HEK293 (cell line): ENCODE measurements at regions not wholly inside any gene's neighbourhood (a gene's known extent, or its start where the extent isn't known, plus 50 kb on each side); places are given as distances from the start of the nearest gene placed in this dataset.

Experiments
- CTCF ChIA-PET: fragments of 350-600 bp; formaldehyde crosslinking; extraction: SDS; loops from one replicate; lab custom pipeline; 2021; ENCODE audit warnings: antibody characterized with exemption; lab: Yijun Ruan, JAX
- POLR2A ChIA-PET: fragments of 300-600 bp; formaldehyde crosslinking; extraction: SDS; loops from one replicate; lab custom pipeline; 2020; ENCODE audit warnings: antibody characterized with exemption, inconsistent platforms; lab: Yijun Ruan, JAX
- H3K27ac ChIP-seq: fragments of 200-500 bp; sonication (Bioruptor generic); 2 replicates; pipeline ENCODE4 v1.5.1; 2014; ENCODE audit warnings: low read depth, low read length, control low read depth, inconsistent platforms; ENCODE audit errors: extremely low read depth
- H3K36me3 ChIP-seq, 2 experiments: fragments of 200-500 bp in 1 of 2; sonication (Bioruptor generic) in 1 of 2; 1 replicate in 1 of 2; 2 replicates in 1 of 2; pipeline ENCODE4 v1.5.1; 2014 to 2017; ENCODE audit warnings: inconsistent platforms in 2 of 2, low read length in 2 of 2; ENCODE audit not compliant: control insufficient read depth in 2 of 2, insufficient read depth in 1 of 2
- H3K4me1 ChIP-seq: fragments of 200-500 bp; sonication (Bioruptor generic); 2 replicates; pipeline ENCODE4 v1.5.1; 2014; ENCODE audit warnings: mild to moderate bottlenecking, low read length, inconsistent platforms; ENCODE audit not compliant: control insufficient read depth, insufficient read depth
- H3K4me3 ChIP-seq: 2 replicates; pipeline ENCODE4 v1.5.1; 2011; ENCODE audit warnings: low read depth, mild to moderate bottlenecking, control low read depth, low read length, moderate library complexity
- H3K9me3 ChIP-seq: fragments of 200-500 bp; sonication (Bioruptor generic); 2 replicates; pipeline ENCODE4 v1.5.1; 2014; ENCODE audit warnings: low read depth, low read length, inconsistent platforms; ENCODE audit not compliant: control insufficient read depth, insufficient read depth
- CTCF ChIP-seq: fragments of 450-650 bp; formaldehyde crosslinking; IDR thresholded peaks from 2 replicates; pipeline ENCODE4 v1.5.1; 2016; ENCODE audit warnings: missing biosample characterization, missing genetic modification characterization
- EGR2 ChIP-seq: fragments of 450-650 bp; formaldehyde crosslinking; IDR thresholded peaks from 2 replicates; pipeline ENCODE4 v1.5.1; 2016; ENCODE audit warnings: low read depth, missing biosample characterization, missing genetic modification characterization
- HIC1 ChIP-seq: fragments of 450-650 bp; formaldehyde crosslinking; IDR thresholded peaks from 2 replicates; pipeline ENCODE4 v1.5.1; 2016; ENCODE audit warnings: missing biosample characterization, missing genetic modification characterization
- KLF17 ChIP-seq: fragments of 450-650 bp; formaldehyde crosslinking; IDR thresholded peaks from 2 replicates; pipeline ENCODE4 v1.5.1; 2016; ENCODE audit warnings: missing biosample characterization, missing genetic modification characterization
- PATZ1 ChIP-seq: fragments of 450-650 bp; formaldehyde crosslinking; IDR thresholded peaks from 2 replicates; pipeline ENCODE4 v1.5.1; 2016; ENCODE audit warnings: missing biosample characterization, missing genetic modification characterization
- PRDM1 ChIP-seq: fragments of 450-650 bp; formaldehyde crosslinking; IDR thresholded peaks from 2 replicates; pipeline ENCODE4; 2016; ENCODE audit warnings: missing biosample characterization, missing genetic modification characterization
- SETDB1 ChIP-seq: IDR thresholded peaks from one replicate; pipeline ENCODE4 v1.6.1; 2017; ENCODE audit warnings: mild to moderate bottlenecking, low read length, moderate library complexity, mixed read lengths; ENCODE audit not compliant: insufficient read length
- ZBTB21 ChIP-seq: fragments of 450-650 bp; formaldehyde crosslinking; IDR thresholded peaks from 2 replicates; pipeline ENCODE4 v1.5.1; 2017; ENCODE audit warnings: missing biosample characterization, missing genetic modification characterization
- ZFHX2 ChIP-seq: fragments of 450-650 bp; formaldehyde crosslinking; conservative IDR thresholded peaks from 2 replicates; pipeline ENCODE4 v1.5.1; 2016; ENCODE audit warnings: missing biosample characterization, missing genetic modification characterization
- ZNF148 ChIP-seq: fragments of 450-650 bp; formaldehyde crosslinking; IDR thresholded peaks from 2 replicates; pipeline ENCODE4 v1.5.0; 2017; ENCODE audit warnings: missing biosample characterization, missing genetic modification characterization, borderline replicate concordance
- ZNF16 ChIP-seq: fragments of 450-650 bp; formaldehyde crosslinking; IDR thresholded peaks from 2 replicates; pipeline ENCODE4 v1.5.1; 2016; ENCODE audit warnings: low read depth, missing biosample characterization, missing genetic modification characterization
- ZNF2 ChIP-seq: fragments of 450-650 bp; formaldehyde crosslinking; IDR thresholded peaks from 2 replicates; pipeline ENCODE4 v1.5.1; 2016; ENCODE audit warnings: missing biosample characterization, missing genetic modification characterization
- ZNF280D ChIP-seq: fragments of 450-650 bp; formaldehyde crosslinking; IDR thresholded peaks from 2 replicates; pipeline ENCODE4 v1.5.1; 2016; ENCODE audit warnings: missing biosample characterization, missing genetic modification characterization
- ZNF449 ChIP-seq: fragments of 450-650 bp; formaldehyde crosslinking; IDR thresholded peaks from 2 replicates; pipeline ENCODE4 v1.5.1; 2017; ENCODE audit warnings: missing biosample characterization, mild to moderate bottlenecking, missing genetic modification characterization, moderate library complexity
- ZNF624 ChIP-seq: fragments of 450-650 bp; formaldehyde crosslinking; IDR thresholded peaks from 2 replicates; pipeline ENCODE4 v1.5.1; 2017; ENCODE audit warnings: missing biosample characterization, missing genetic modification characterization
- ZNF654 ChIP-seq: fragments of 450-650 bp; formaldehyde crosslinking; IDR thresholded peaks from 2 replicates; pipeline ENCODE4 v1.5.1; 2016; ENCODE audit warnings: low read depth, missing biosample characterization, missing genetic modification characterization
- ZNF664 ChIP-seq: fragments of 450-650 bp; formaldehyde crosslinking; IDR thresholded peaks from 2 replicates; pipeline ENCODE4 v1.5.1; 2016; ENCODE audit warnings: missing biosample characterization, missing genetic modification characterization
- ZNF704 ChIP-seq: fragments of 450-650 bp; formaldehyde crosslinking; IDR thresholded peaks from 2 replicates; pipeline ENCODE4 v1.5.1; 2016; ENCODE audit warnings: missing biosample characterization, missing genetic modification characterization
- ZNF707 ChIP-seq: fragments of 450-650 bp; formaldehyde crosslinking; IDR thresholded peaks from 2 replicates; pipeline ENCODE4 v1.5.1; 2016; ENCODE audit warnings: missing biosample characterization, missing genetic modification characterization
- ZNF776 ChIP-seq: fragments of 450-650 bp; formaldehyde crosslinking; IDR thresholded peaks from 2 replicates; pipeline ENCODE4 v1.5.0; 2017; ENCODE audit warnings: missing biosample characterization, missing genetic modification characterization, borderline replicate concordance
- ZNF843 ChIP-seq: fragments of 450-650 bp; formaldehyde crosslinking; IDR thresholded peaks from 2 replicates; pipeline ENCODE4 v1.5.1; 2016; ENCODE audit warnings: missing biosample characterization, missing genetic modification characterization

- no peaks in the 10 kb centered on the region for H3K4me1 ChIP-seq
- H3K9me3 ChIP-seq, result no peaks in the 10 kb centered on the region
- no peak overlapping the region for H3K4me3 ChIP-seq
- CTCF ChIA-PET, result interaction anchor here (0.6 to 1.7 kb wide), 25 partner anchors 12 to 835 kb away, joined by 3 to 7 read pairs (median 4); partner anchors contain the start of gene CMYA5
- no peak overlapping the region for H3K27ac ChIP-seq
- POLR2A ChIA-PET, result no interaction called here
- no peaks in the 10 kb centered on the region for H3K36me3 ChIP-seq
- no peak for TF ChIP-seq ZNF280D
- no peak for TF ChIP-seq ZNF843
- no peak for TF ChIP-seq ZNF707 (tag by site-specific recombination)
- TF ChIP-seq ZNF148 (tag by site-specific recombination), result no peak
- 0 out of 2 replicates have a peak, but pooled peaks have one; percentile 34 for TF ChIP-seq PATZ1
- TF ChIP-seq SETDB1, result no peak
- TF ChIP-seq CTCF (tag by site-specific recombination), result peak; percentile 64
- TF ChIP-seq PRDM1, result 0 out of 2 replicates have a peak, but pooled peaks have one; percentile 12
- TF ChIP-seq ZNF16 (tag by site-specific recombination), result no peak
- TF ChIP-seq ZNF704 (tag by site-specific recombination), result no peak
- TF ChIP-seq ZNF654, result peak; percentile 75
- peak; percentile 93 for TF ChIP-seq ZNF2 (tag by site-specific recombination)
- no peak for TF ChIP-seq ZNF624 (tag by site-specific recombination)
- no peak for TF ChIP-seq HIC1
- peak; percentile 35; the same call in 1 of the 2 replicates for TF ChIP-seq ZNF449 (tag by site-specific recombination)
- TF ChIP-seq EGR2 (tag by site-specific recombination), result peak; percentile 73
- no peak for TF ChIP-seq ZNF664 (tag by site-specific recombination)
- no peak for TF ChIP-seq KLF17 (tag by site-specific recombination)
- peak; percentile 69 for TF ChIP-seq ZFHX2 (tag by site-specific recombination)
- TF ChIP-seq ZNF776 (tag by site-specific recombination), result no peak
- TF ChIP-seq ZBTB21 (tag by site-specific recombination), result no peak
Measured at GRCh38 chr5:79857714-79858409, 133.2 kb downstream of the MTX3 start.
